ENCODE measurements at regions not wholly inside any gene's neighbourhood (a gene's known extent, or its start where the extent isn't known, plus 50 kb on each side); places are given as distances from the start of the nearest gene placed in this dataset.
A peak's percentile ranks its signal among the peaks of the same experiment; 100 is the strongest.

DNA sequence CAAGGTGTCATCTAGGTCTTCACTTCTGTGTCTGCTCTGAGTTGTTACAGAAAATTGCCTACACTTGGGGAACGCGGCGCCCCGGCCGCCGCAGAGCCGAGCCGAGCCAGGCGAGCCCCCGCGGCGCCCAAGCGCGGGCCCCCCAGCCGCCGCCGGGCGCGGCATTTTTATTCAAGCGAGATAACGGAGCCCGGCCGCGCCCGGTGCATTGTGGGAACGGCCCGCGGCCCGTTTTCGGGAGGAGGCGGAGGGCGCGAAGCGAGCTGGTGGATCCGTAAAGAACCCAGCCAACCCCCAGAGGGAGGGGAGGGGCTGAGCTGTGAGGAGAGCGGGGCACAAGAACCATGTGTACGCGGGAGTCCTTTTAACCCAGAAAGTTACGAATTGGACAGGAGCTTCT is 191.8 kb downstream of the FTCDNL1 start:
- peak overlapping the region in 2 of 3 experiments; percentile 27 to 52 for H3K4me3 ChIP-seq (replicated peaks in 1 of 3; ENCODE audit: insufficient read depth in 1 of 3, low read depth in 1 of 3, low read length in 3 of 3)
- CTCF ChIA-PET, result no interaction called here
- intact Hi-C loops (cut with micrococcal nuclease), result no loop called here
- peak; percentile 17 for DNase-seq (ENCODE audit: low read depth, low spot score)
- no peaks in the 10 kb centered on the region for H3K79me2 ChIP-seq (ENCODE audit: control insufficient read depth, insufficient read depth, low read length)
- no TSS peak for BruUV-seq (replicated peaks)
- no peaks in the 10 kb centered on the region for H3K4me1 ChIP-seq (ENCODE audit: control insufficient read depth, extremely low read depth, insufficient read depth, low read length)
- H4K20me1 ChIP-seq (replicated peaks; ENCODE audit: control insufficient read depth, extremely low read depth, insufficient read depth, low read length), result no peaks in the 10 kb centered on the region
- H3K9ac ChIP-seq (replicated peaks; ENCODE audit: extremely low read depth, insufficient read depth, low read length), result no peak overlapping the region
- peak overlapping the region; percentile 91 for H2AFZ ChIP-seq (ENCODE audit: low read depth, low read length)
- H3K27me3 ChIP-seq (ENCODE audit: control insufficient read depth in 2 of 2, insufficient read depth in 2 of 2, low read length in 2 of 2), result no peaks in the 10 kb centered on the region
- H3K27ac ChIP-seq (ENCODE audit: insufficient read depth, low read depth, low read length), result no peak overlapping the region
- H3K4me2 ChIP-seq (ENCODE audit: insufficient read depth, low read length), result peak overlapping the region; percentile 82
- no peaks in the 10 kb centered on the region for H3K9me3 ChIP-seq (replicated peaks; ENCODE audit: control insufficient read depth, insufficient read depth, low read length)
- dilution Hi-C loops (cut with MboI; ENCODE audit: extremely low pct_ligation_motif_present, low sequenced_read_pairs), result no loop called here
- POLR2A ChIA-PET, result no interaction called here
- no peak for FAIRE-seq
- no peaks in the 10 kb centered on the region for H3K36me3 ChIP-seq (ENCODE audit: control insufficient read depth in 2 of 2, extremely low read depth in 1 of 2, insufficient read depth in 2 of 2, low read length in 2 of 2)
- no peaks in the 10 kb centered on the region for H3K9me1 ChIP-seq (replicated peaks; ENCODE audit: control insufficient read depth, extremely low read depth, insufficient read depth, low read length)
- no peak for TF ChIP-seq EZH2 (IDR thresholded peaks at IDR 0.05; ENCODE audit: borderline replicate concordance, low read depth, low read length, severe bottlenecking)
- TF ChIP-seq POLR2A (IDR thresholded peaks at IDR 0.05; ENCODE audit: low read depth, low read length), result no peak
- TF ChIP-seq GATA2 (IDR thresholded peaks at IDR 0.05; ENCODE audit: insufficient read depth, insufficient read length, low read depth, low read length), result no peak
- TF ChIP-seq POLR2AphosphoS5 (IDR thresholded peaks at IDR 0.05; ENCODE audit: insufficient read depth, low read depth, low read length), result no peak
- no peak for TF ChIP-seq MYC (IDR thresholded peaks at IDR 0.05; ENCODE audit: low read depth, low read length)
- TF ChIP-seq, protein P1, sequence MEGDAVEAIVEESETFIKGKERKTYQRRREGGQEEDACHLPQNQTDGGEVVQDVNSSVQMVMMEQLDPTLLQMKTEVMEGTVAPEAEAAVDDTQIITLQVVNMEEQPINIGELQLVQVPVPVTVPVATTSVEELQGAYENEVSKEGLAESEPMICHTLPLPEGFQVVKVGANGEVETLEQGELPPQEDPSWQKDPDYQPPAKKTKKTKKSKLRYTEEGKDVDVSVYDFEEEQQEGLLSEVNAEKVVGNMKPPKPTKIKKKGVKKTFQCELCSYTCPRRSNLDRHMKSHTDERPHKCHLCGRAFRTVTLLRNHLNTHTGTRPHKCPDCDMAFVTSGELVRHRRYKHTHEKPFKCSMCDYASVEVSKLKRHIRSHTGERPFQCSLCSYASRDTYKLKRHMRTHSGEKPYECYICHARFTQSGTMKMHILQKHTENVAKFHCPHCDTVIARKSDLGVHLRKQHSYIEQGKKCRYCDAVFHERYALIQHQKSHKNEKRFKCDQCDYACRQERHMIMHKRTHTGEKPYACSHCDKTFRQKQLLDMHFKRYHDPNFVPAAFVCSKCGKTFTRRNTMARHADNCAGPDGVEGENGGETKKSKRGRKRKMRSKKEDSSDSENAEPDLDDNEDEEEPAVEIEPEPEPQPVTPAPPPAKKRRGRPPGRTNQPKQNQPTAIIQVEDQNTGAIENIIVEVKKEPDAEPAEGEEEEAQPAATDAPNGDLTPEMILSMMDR (IDR thresholded peaks at IDR 0.05; ENCODE audit: extremely low read depth in 1 of 2, insufficient read depth in 1 of 2, low read depth in 1 of 2, low read length in 2 of 2), result no peak
- TF ChIP-seq, protein P2, sequence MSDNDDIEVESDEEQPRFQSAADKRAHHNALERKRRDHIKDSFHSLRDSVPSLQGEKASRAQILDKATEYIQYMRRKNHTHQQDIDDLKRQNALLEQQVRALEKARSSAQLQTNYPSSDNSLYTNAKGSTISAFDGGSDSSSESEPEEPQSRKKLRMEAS (IDR thresholded peaks at IDR 0.05; ENCODE audit: insufficient read depth, insufficient read length), result no peak
- TF ChIP-seq FOS (IDR thresholded peaks at IDR 0.05; ENCODE audit: borderline replicate concordance, insufficient read depth, low read length), result no peak
- no peak for TF ChIP-seq JUN (IDR thresholded peaks at IDR 0.05; ENCODE audit: borderline replicate concordance, insufficient read depth, insufficient read length, low read depth)

All from endothelial cell of umbilical vein (primary cell).